HEK293 (cell line): ENCODE measurements at regions not wholly inside any gene's neighbourhood (a gene's known extent, or its start where the extent isn't known, plus 50 kb on each side); places are given as distances from the start of the nearest gene placed in this dataset.

Source experiments
- CTCF ChIA-PET: fragments of 350-600 bp; formaldehyde crosslinking; extraction: SDS; loops from one replicate; lab custom pipeline; 2021; ENCODE audit warnings: antibody characterized with exemption; lab: Yijun Ruan, JAX
- POLR2A ChIA-PET: fragments of 300-600 bp; formaldehyde crosslinking; extraction: SDS; loops from one replicate; lab custom pipeline; 2020; ENCODE audit warnings: antibody characterized with exemption, inconsistent platforms; lab: Yijun Ruan, JAX
- H3K27ac ChIP-seq: fragments of 200-500 bp; sonication (Bioruptor generic); 2 replicates; pipeline ENCODE4 v1.5.1; 2014; ENCODE audit warnings: low read depth, low read length, control low read depth, inconsistent platforms; ENCODE audit errors: extremely low read depth
- H3K36me3 ChIP-seq, 2 experiments: fragments of 200-500 bp in 1 of 2; sonication (Bioruptor generic) in 1 of 2; 1 replicate in 1 of 2; 2 replicates in 1 of 2; pipeline ENCODE4 v1.5.1; 2014 to 2017; ENCODE audit warnings: inconsistent platforms in 2 of 2, low read length in 2 of 2; ENCODE audit not compliant: control insufficient read depth in 2 of 2, insufficient read depth in 1 of 2
- H3K4me1 ChIP-seq: fragments of 200-500 bp; sonication (Bioruptor generic); 2 replicates; pipeline ENCODE4 v1.5.1; 2014; ENCODE audit warnings: mild to moderate bottlenecking, low read length, inconsistent platforms; ENCODE audit not compliant: control insufficient read depth, insufficient read depth
- H3K4me3 ChIP-seq: 2 replicates; pipeline ENCODE4 v1.5.1; 2011; ENCODE audit warnings: low read depth, mild to moderate bottlenecking, control low read depth, low read length, moderate library complexity
- H3K9me3 ChIP-seq: fragments of 200-500 bp; sonication (Bioruptor generic); 2 replicates; pipeline ENCODE4 v1.5.1; 2014; ENCODE audit warnings: low read depth, low read length, inconsistent platforms; ENCODE audit not compliant: control insufficient read depth, insufficient read depth
- BCL6B ChIP-seq: fragments of 450-650 bp; formaldehyde crosslinking; IDR thresholded peaks from 2 replicates; pipeline ENCODE4 v1.5.1; 2017; ENCODE audit warnings: missing biosample characterization, missing genetic modification characterization
- KLF16 ChIP-seq: fragments of 450-650 bp; formaldehyde crosslinking; IDR thresholded peaks from 2 replicates; pipeline ENCODE4 v1.5.1; 2017; ENCODE audit warnings: missing biosample characterization, missing genetic modification characterization
- MYNN ChIP-seq: fragments of 450-650 bp; formaldehyde crosslinking; IDR thresholded peaks from 2 replicates; pipeline ENCODE4 v1.5.1; 2016; ENCODE audit warnings: missing biosample characterization, missing genetic modification characterization, borderline replicate concordance
- OSR2 ChIP-seq: fragments of 450-650 bp; formaldehyde crosslinking; IDR thresholded peaks from 2 replicates; pipeline ENCODE4 v1.5.1; 2016; ENCODE audit warnings: missing biosample characterization, missing genetic modification characterization
- REPIN1 ChIP-seq: fragments of 450-650 bp; formaldehyde crosslinking; IDR thresholded peaks from 2 replicates; pipeline ENCODE4 v1.5.1; 2017; ENCODE audit warnings: missing biosample characterization, missing genetic modification characterization, low read depth
- SALL2 ChIP-seq: fragments of 450-650 bp; formaldehyde crosslinking; IDR thresholded peaks from 2 replicates; pipeline ENCODE4 v1.5.0; 2017; ENCODE audit warnings: missing biosample characterization, mild to moderate bottlenecking, missing genetic modification characterization, borderline replicate concordance
- SP2 ChIP-seq: fragments of 450-650 bp; formaldehyde crosslinking; IDR thresholded peaks from 2 replicates; pipeline ENCODE4 v1.5.1; 2016; ENCODE audit warnings: missing biosample characterization, missing genetic modification characterization
- ZFHX2 ChIP-seq: fragments of 450-650 bp; formaldehyde crosslinking; conservative IDR thresholded peaks from 2 replicates; pipeline ENCODE4 v1.5.1; 2016; ENCODE audit warnings: missing biosample characterization, missing genetic modification characterization
- ZNF324 ChIP-seq: fragments of 450-650 bp; formaldehyde crosslinking; IDR thresholded peaks from 2 replicates; pipeline ENCODE4 v1.5.1; 2016; ENCODE audit warnings: missing biosample characterization, missing genetic modification characterization
- ZNF354C ChIP-seq: fragments of 450-650 bp; formaldehyde crosslinking; IDR thresholded peaks from 2 replicates; pipeline ENCODE4 v1.5.1; 2016; ENCODE audit warnings: missing biosample characterization, missing genetic modification characterization, low read depth, borderline replicate concordance
- ZNF391 ChIP-seq: fragments of 450-650 bp; formaldehyde crosslinking; IDR thresholded peaks from 2 replicates; pipeline ENCODE4 v1.5.1; 2016; ENCODE audit warnings: low read depth, missing biosample characterization, missing genetic modification characterization, borderline replicate concordance
- ZNF488 ChIP-seq: fragments of 450-650 bp; formaldehyde crosslinking; IDR thresholded peaks from 2 replicates; pipeline ENCODE4 v1.5.1; 2016; ENCODE audit warnings: missing biosample characterization, missing genetic modification characterization
- ZNF501 ChIP-seq: fragments of 450-650 bp; formaldehyde crosslinking; IDR thresholded peaks from 2 replicates; pipeline ENCODE4 v1.5.1; 2016; ENCODE audit warnings: missing biosample characterization, missing genetic modification characterization
- ZNF530 ChIP-seq: fragments of 450-650 bp; formaldehyde crosslinking; IDR thresholded peaks from 2 replicates; pipeline ENCODE4 v1.5.1; 2016; ENCODE audit warnings: low read depth, missing biosample characterization, missing genetic modification characterization
- ZNF626 ChIP-seq: fragments of 450-650 bp; sonication (Bioruptor Pico); formaldehyde crosslinking; IDR thresholded peaks from 2 replicates; pipeline ENCODE4 v1.5.1; 2018; ENCODE audit warnings: missing biosample characterization, missing genetic modification characterization, inconsistent platforms
- ZNF629 ChIP-seq: fragments of 450-650 bp; formaldehyde crosslinking; IDR thresholded peaks from 2 replicates; pipeline ENCODE4 v1.5.1; 2017; ENCODE audit warnings: missing biosample characterization, missing genetic modification characterization
- ZNF639 ChIP-seq: fragments of 450-650 bp; formaldehyde crosslinking; IDR thresholded peaks from 2 replicates; pipeline ENCODE4 v1.5.1; 2016; ENCODE audit warnings: missing biosample characterization, missing genetic modification characterization
- ZNF645 ChIP-seq: fragments of 450-650 bp; formaldehyde crosslinking; IDR thresholded peaks from 2 replicates; pipeline ENCODE4; 2016; ENCODE audit warnings: missing biosample characterization, missing genetic modification characterization
- ZNF658 ChIP-seq: fragments of 450-650 bp; formaldehyde crosslinking; IDR thresholded peaks from 2 replicates; pipeline ENCODE4; 2016; ENCODE audit warnings: missing biosample characterization, missing genetic modification characterization
- ZNF830 ChIP-seq: fragments of 450-650 bp; IDR thresholded peaks from 2 replicates; pipeline ENCODE4 v1.5.0; 2018; ENCODE audit warnings: missing biosample characterization, missing genetic modification characterization, low read depth, mild to moderate bottlenecking, moderate library complexity
- ZSCAN18 ChIP-seq: fragments of 450-650 bp; formaldehyde crosslinking; IDR thresholded peaks from 2 replicates; pipeline ENCODE4 v1.5.1; 2016; ENCODE audit warnings: missing biosample characterization, missing genetic modification characterization

GRCh38 chr2:38129481-38129880, 53.5 kb upstream of the CYP1B1 start (continued):
- TF ChIP-seq ZNF639 (no peak), ZFHX2 (no peak), MYNN (tag by site-specific recombination) (no peak), ZNF501 (tag by site-specific recombination) (no peak)

GRCh38 chr2:38128653-38129052, 52.7 kb upstream of the CYP1B1 start:
- TF ChIP-seq ZNF324 (tag by site-specific recombination), result no peak
- TF ChIP-seq ZNF645, result no peak
- no peak for TF ChIP-seq ZNF830 (tag by site-specific recombination)
- TF ChIP-seq ZSCAN18 (tag by site-specific recombination), result no peak
- TF ChIP-seq SP2 (tag by site-specific recombination), result no peak
- TF ChIP-seq SALL2 (tag by site-specific recombination), result no peak
- no peak for TF ChIP-seq ZNF658 (tag by site-specific recombination)
- TF ChIP-seq ZNF354C, result no peak
- TF ChIP-seq ZNF530, result no peak
- TF ChIP-seq BCL6B (tag by site-specific recombination), result no peak
- TF ChIP-seq ZNF391 (tag by site-specific recombination), result no peak
- TF ChIP-seq ZNF626, result no peak
- no peak for TF ChIP-seq REPIN1
- no peak for TF ChIP-seq ZNF488
- TF ChIP-seq ZNF629, result no peak
- no peak for TF ChIP-seq KLF16
- no peak for TF ChIP-seq OSR2 (tag by site-specific recombination)
- ChIA-PET CTCF (interaction anchor here (1.2 kb wide), 1 partner anchor 13 kb away, joined by 4 read pairs; no protein-coding TSS in a partner anchor), POLR2A (no interaction called here)
- no peak overlapping the region for H3K4me3 ChIP-seq
- H3K27ac ChIP-seq, result no peak overlapping the region
- H3K36me3 ChIP-seq, result no peaks in the 10 kb centered on the region
- H3K9me3 ChIP-seq, result no peaks in the 10 kb centered on the region; the same call in 1 of the 2 replicates
- H3K4me1 ChIP-seq, result no peaks in the 10 kb centered on the region
